Epithelial cell of proximal tubule (primary cell): ENCODE measurements at regions not wholly inside any gene's neighbourhood (a gene's known extent, or its start where the extent isn't known, plus 50 kb on each side); places are given as distances from the start of the nearest gene placed in this dataset.

ENCODE experiments used
- DNase-seq: peaks from one replicate; pipeline ENCODE4 v3.0.0-alpha.2; 2011; ENCODE audit warnings: low read depth
- H3K4me3 ChIP-seq: 2 replicates; pipeline ENCODE4 v1.5.1; 2011; ENCODE audit warnings: low read depth, mild to moderate bottlenecking, low read length
- TF ChIP-seq, protein P1 (sequence below): conservative IDR thresholded peaks from 2 replicates; pipeline ENCODE4 v1.5.1; 2012; ENCODE audit warnings: low read depth, mild to moderate bottlenecking, low read length

DNA sequence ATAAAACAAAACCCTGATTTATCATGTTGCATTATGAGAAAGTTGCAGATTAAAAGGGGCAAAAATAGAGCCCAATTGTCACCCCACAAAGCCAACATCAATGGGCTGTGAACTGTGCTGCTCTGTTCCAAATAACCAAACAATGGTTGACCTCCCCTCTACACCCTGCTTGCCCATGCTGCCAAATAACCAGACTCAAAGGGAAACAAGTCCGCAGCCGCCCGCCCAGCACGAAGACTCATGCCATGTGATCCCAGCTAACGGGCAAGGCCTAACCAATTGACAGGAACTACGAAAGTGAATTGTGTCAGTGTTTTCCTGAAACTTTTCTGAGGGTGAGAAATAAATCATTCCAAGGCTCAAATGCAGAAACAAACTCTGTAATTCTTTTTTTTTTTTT lies 97.9 kb upstream of the RIOK3 start:
- H3K4me3 ChIP-seq: no peak overlapping the region
- DNase-seq: no peak
- TF ChIP-seq, protein P1, sequence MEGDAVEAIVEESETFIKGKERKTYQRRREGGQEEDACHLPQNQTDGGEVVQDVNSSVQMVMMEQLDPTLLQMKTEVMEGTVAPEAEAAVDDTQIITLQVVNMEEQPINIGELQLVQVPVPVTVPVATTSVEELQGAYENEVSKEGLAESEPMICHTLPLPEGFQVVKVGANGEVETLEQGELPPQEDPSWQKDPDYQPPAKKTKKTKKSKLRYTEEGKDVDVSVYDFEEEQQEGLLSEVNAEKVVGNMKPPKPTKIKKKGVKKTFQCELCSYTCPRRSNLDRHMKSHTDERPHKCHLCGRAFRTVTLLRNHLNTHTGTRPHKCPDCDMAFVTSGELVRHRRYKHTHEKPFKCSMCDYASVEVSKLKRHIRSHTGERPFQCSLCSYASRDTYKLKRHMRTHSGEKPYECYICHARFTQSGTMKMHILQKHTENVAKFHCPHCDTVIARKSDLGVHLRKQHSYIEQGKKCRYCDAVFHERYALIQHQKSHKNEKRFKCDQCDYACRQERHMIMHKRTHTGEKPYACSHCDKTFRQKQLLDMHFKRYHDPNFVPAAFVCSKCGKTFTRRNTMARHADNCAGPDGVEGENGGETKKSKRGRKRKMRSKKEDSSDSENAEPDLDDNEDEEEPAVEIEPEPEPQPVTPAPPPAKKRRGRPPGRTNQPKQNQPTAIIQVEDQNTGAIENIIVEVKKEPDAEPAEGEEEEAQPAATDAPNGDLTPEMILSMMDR: no peak

DNA sequence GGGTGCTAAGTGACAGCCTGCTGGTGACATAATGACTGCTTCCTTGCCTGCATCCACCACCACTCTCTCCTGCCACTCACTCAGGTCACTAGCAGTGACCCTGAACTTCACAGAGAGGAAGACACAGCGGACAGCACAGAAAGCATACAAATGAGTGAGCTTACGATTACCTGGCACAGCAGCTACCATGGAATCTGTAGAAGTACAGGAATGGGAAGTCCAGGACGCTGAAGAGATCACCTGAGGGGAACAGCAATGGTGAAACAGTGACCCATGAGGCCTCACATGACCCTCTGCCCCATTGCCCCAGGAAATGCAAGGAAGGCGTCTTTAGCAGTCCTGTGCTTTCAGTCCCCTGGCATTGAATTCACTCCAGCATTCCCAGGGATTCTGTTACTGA lies 96.7 kb upstream of the RIOK3 start:
- H3K4me3 ChIP-seq: no peak overlapping the region
- TF ChIP-seq, protein P1: no peak

DNA sequence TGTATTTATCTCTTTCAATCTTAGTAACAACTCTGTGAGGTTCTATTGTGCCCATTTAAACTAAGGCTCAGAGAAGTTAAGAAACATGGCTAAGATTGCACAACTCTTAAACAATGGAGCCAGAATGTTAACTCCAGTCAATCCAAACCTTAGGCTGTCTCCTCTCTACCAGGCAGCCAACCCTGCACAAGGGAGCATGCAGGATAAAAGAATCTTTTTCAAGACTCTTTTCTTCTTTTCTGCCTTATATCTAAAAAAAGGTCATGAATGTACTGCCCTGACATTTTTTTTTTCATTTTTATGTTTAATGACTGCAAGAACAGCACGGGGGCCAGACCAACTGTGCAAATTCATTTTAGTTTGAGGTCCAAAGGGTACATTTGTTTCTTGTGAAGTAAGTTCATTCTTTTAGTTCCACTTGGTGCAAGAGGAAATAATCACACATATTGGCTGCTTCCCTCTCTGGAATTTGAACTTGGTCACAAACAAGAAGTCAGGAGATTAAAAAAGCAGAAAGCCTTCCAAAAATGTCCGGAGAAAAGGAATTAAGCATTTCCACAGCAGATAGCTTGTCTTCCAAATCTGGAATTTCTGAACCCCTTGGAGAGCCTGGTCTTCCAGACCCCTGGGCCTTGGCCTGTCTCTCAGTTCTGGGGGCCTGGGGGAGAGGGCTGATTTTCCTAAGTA lies 96.0 kb upstream of the RIOK3 start:
- no peak for DNase-seq
- H3K4me3 ChIP-seq: no peak overlapping the region
- TF ChIP-seq, protein P1: no peak

More for the DNA sequence above, 96.7 kb upstream of the RIOK3 start:
- no peak for DNase-seq

DNA sequence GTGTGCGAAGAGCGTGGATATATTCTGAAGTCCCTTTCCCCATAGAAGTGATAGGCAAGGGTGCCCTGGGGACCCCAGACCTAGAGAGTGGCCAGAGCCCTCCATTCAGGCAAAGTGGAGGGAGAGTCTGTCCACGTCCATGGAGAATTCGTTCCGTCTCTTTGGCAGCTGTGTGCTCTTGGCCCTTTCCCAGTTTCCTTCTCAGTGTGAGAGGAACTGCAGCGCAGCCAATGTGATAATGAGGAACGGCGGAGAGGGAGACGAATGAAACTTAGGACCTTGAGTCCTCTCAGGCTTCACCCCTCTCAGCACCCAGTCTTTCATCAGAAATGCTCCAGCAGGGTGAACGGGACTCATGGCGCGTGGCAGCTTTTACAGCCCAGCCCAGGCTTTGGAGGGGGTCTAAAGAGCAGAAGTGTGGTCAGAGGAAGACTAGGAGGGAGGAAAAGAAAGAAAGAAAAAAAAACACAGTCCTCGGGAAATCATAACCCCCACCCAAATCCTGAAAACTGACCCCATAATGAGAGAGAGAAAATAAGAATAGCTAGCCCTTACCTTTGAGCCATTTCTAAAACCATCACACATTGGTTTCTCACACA lies 95.0 kb upstream of the RIOK3 start:
- H3K4me3 ChIP-seq: no peak overlapping the region
- TF ChIP-seq, protein P1: no peak
- no peak for DNase-seq

DNA sequence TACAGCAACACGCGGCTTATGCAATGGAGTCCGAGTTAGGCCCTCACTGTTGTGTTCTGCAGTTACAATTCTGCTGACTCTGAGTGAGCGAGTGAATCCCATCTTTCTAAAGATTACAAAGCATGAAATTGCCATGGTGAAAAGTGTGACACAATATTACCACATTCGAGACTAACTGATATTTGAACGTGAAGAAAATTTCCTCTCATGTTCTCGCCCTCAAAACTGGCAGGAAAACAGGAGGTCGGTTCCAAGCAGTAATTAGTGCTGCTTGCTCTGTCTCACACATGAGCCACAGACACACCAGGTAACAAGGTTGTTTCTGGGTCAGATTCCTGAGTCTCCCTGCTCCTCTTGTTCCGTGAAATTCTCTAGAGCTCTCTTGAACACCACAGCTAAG lies 93.7 kb upstream of the RIOK3 start:
- no peak for DNase-seq
- H3K4me3 ChIP-seq: no peak overlapping the region
- TF ChIP-seq, protein P1: no peak

DNA sequence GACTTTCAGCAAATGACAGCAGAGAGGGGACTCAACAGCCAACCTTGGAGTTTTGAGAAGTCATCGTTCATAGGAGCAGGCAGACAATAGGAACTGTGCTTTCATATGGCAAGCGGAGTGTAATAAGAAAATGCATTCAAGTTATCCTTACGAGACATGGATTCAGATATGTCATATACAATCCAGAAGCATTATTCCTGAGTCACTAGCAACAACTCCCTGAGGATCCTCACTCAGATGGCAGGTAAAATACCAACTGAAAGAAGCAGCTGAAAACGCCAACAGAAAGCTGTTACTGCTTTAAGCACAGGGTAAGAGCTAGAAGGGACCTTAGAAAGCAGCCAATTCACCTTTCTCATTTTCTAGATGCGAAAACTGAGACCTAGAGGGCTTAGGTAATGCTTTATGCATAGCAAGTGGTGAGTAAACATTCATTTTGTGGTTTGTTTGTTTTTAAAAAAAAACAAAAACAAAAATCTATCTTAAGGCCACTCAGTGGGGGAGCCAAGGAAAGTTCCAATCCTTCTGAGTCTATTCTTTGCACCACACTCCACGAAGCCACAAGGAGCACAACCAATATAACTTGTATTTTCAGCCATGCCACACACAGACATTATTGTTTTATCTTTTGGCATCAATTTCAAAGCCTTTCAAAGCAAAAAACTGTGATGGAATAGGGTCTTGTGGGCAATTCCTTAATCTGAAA lies 89.1 kb upstream of the RIOK3 start:
- TF ChIP-seq, protein P1: no peak
- DNase-seq: no peak
- no peak overlapping the region for H3K4me3 ChIP-seq
